Endothelial cell of umbilical vein (primary cell): ENCODE measurements at regions not wholly inside any gene's neighbourhood (a gene's known extent, or its start where the extent isn't known, plus 50 kb on each side); places are given as distances from the start of the nearest gene placed in this dataset.

ENCODE experiments used
- BruUV-seq: library from RNA; stranded (reverse); fragments of 400-500 nt; replicated peaks from 2 replicates; lab custom pipeline; 2021; lab: Mats Ljungman, UMichigan
- CTCF ChIA-PET: fragments of 300-600, 350-600 bp; sonication (Branson Sonifier 250); formaldehyde crosslinking; loops from one replicate; lab custom pipeline; 2021; ENCODE audit warnings: antibody characterized with exemption, inconsistent platforms; lab: Charles Lee
- POLR2A ChIA-PET: fragments of 300-600, 350-600 bp; sonication (Branson Sonifier 250); formaldehyde crosslinking; loops from one replicate; lab custom pipeline; 2021; ENCODE audit warnings: antibody characterized with exemption, inconsistent platforms; lab: Charles Lee
- DNase-seq: peaks from one replicate; pipeline ENCODE4 v3.0.0-alpha.2; 2011; ENCODE audit warnings: low read depth, low spot score
- FAIRE-seq: peaks from 2 replicates; lab custom pipeline; 2011; peaks lifted over from hg19 to GRCh38; lab: Jason Lieb, UNC
- H2AFZ ChIP-seq: 2 replicates; pipeline ENCODE4 v1.6.0; 2012; ENCODE audit warnings: low read depth, low read length, control low read depth, inconsistent platforms
- H3K27ac ChIP-seq: 2 replicates; pipeline ENCODE4 v1.5.1; 2011; ENCODE audit warnings: low read depth, mild to moderate bottlenecking, control low read depth, low read length, moderate library complexity; ENCODE audit not compliant: insufficient read depth
- H3K27me3 ChIP-seq, 2 experiments: 2 replicates each; pipeline versions ENCODE4 v1.6.0 to v1.6.1; 2011; ENCODE audit warnings: low read length in 2 of 2, mixed read lengths in 1 of 2; ENCODE audit not compliant: control insufficient read depth in 2 of 2, insufficient read depth in 2 of 2
- H3K36me3 ChIP-seq, 2 experiments: 2 replicates in 1 of 2; 3 replicates in 1 of 2; pipeline ENCODE4 v1.5.1; 2011; ENCODE audit warnings: low read length in 2 of 2, mild to moderate bottlenecking in 1 of 2, moderate library complexity in 1 of 2; ENCODE audit not compliant: control insufficient read depth in 2 of 2, insufficient read depth in 2 of 2; ENCODE audit errors: extremely low read depth in 1 of 2
- H3K4me1 ChIP-seq: 3 replicates; pipeline ENCODE4 v1.5.1; 2011; ENCODE audit warnings: mild to moderate bottlenecking, low read length; ENCODE audit not compliant: control insufficient read depth, insufficient read depth; ENCODE audit errors: extremely low read depth
- H3K4me2 ChIP-seq: 2 replicates; pipeline ENCODE4 v1.6.1; 2011; ENCODE audit warnings: low read length, control low read depth, mixed read lengths; ENCODE audit not compliant: insufficient read depth
- H3K4me3 ChIP-seq, 3 experiments: fragments of 200-600 bp in 1 of 3; sonication (generic), shearing (Covaris generic) in 1 of 3; replicated peaks in 1 of 3; 2 replicates each; pipeline ENCODE4 v1.5.1; 2011 to 2016; ENCODE audit warnings: control low read depth in 3 of 3, low read length in 3 of 3, mild to moderate bottlenecking in 2 of 3, inconsistent platforms in 1 of 3, low read depth in 1 of 3, moderate library complexity in 1 of 3; ENCODE audit not compliant: insufficient read depth in 1 of 3
- H3K79me2 ChIP-seq: 2 replicates; pipeline ENCODE4 v1.6.0; 2012; ENCODE audit warnings: low read length, inconsistent platforms; ENCODE audit not compliant: control insufficient read depth, insufficient read depth
- H3K9ac ChIP-seq: replicated peaks from 2 replicates; pipeline ENCODE3; 2011; ENCODE audit warnings: low read length, control low read depth; ENCODE audit not compliant: insufficient read depth; ENCODE audit errors: extremely low read depth
- H3K9me1 ChIP-seq: replicated peaks from 3 replicates; pipeline ENCODE4 v1.6.0; 2011; ENCODE audit warnings: mild to moderate bottlenecking, low read length; ENCODE audit not compliant: control insufficient read depth, insufficient read depth; ENCODE audit errors: extremely low read depth
- H3K9me3 ChIP-seq: replicated peaks from 2 replicates; pipeline ENCODE4 v1.5.1; 2012; ENCODE audit warnings: low read length, inconsistent platforms; ENCODE audit not compliant: control insufficient read depth, insufficient read depth
- H4K20me1 ChIP-seq: replicated peaks from 2 replicates; pipeline ENCODE3; 2011; ENCODE audit warnings: mild to moderate bottlenecking, low read length; ENCODE audit not compliant: control insufficient read depth, insufficient read depth; ENCODE audit errors: extremely low read depth
- CTCF ChIP-seq, 2 donors: IDR thresholded peaks; 1 replicate in 1 of 2; 2 replicates in 1 of 2; pipeline ENCODE4 v1.5.1; 2011; ENCODE audit warnings: low read length in 2 of 2, mild to moderate bottlenecking in 2 of 2, moderate library complexity in 2 of 2, control low read depth in 1 of 2, inconsistent platforms in 1 of 2, low read depth in 1 of 2; ENCODE audit not compliant: insufficient read depth in 1 of 2; ENCODE audit errors: extremely low read depth in 1 of 2
- EZH2 ChIP-seq: IDR thresholded peaks from 2 replicates; pipeline ENCODE4 v1.6.1; 2012; ENCODE audit warnings: borderline replicate concordance, low read depth, mild to moderate bottlenecking, moderate library complexity, low read length, inconsistent platforms; ENCODE audit not compliant: severe bottlenecking
- FOS ChIP-seq: IDR thresholded peaks from 2 replicates; pipeline ENCODE4 v1.6.1; 2011; ENCODE audit warnings: mild to moderate bottlenecking, low read length, moderate library complexity, borderline replicate concordance; ENCODE audit not compliant: insufficient read depth
- GATA2 ChIP-seq: IDR thresholded peaks from 2 replicates; pipeline ENCODE4 v1.7.0; 2011; ENCODE audit warnings: low read depth, mild to moderate bottlenecking, moderate library complexity, mixed read lengths, low read length; ENCODE audit not compliant: insufficient read length, insufficient read depth
- JUN ChIP-seq: IDR thresholded peaks from 2 replicates; pipeline ENCODE4 v1.6.1; 2011; ENCODE audit warnings: borderline replicate concordance, low read depth; ENCODE audit not compliant: insufficient read length, insufficient read depth
- MAX ChIP-seq: IDR thresholded peaks from 2 replicates; pipeline ENCODE4 v1.6.1; 2011; ENCODE audit not compliant: insufficient read depth, insufficient read length
- MYC ChIP-seq: IDR thresholded peaks from one replicate; pipeline ENCODE4 v1.6.1; 2011; ENCODE audit warnings: mild to moderate bottlenecking, low read depth, low read length
- POLR2A ChIP-seq: IDR thresholded peaks from 2 replicates; pipeline ENCODE4 v1.6.1; 2012; ENCODE audit warnings: low read depth, mild to moderate bottlenecking, control low read depth, low read length
- POLR2AphosphoS5 ChIP-seq: IDR thresholded peaks from 2 replicates; pipeline ENCODE4 v1.6.1; 2012; ENCODE audit warnings: low read depth, mild to moderate bottlenecking, control low read depth, low read length, moderate library complexity; ENCODE audit not compliant: insufficient read depth
- dilution Hi-C: fragments of 300-500 bp; cut with MboI; formaldehyde crosslinking; loops from one replicate; pipeline ENCODE4 v1.15.0; 2019; ENCODE audit warnings: low sequenced_read_pairs; ENCODE audit not compliant: extremely low pct_ligation_motif_present
- intact Hi-C: fragments of 100-400 bp; cut with micrococcal nuclease; formaldehyde crosslinking; loops from one replicate; pipeline ENCODE4 v1.10.0; 2022

- Histone ChIP-seq H3K27me3 (peaks cover 0 to 7% of the 10 kb centered on the region in 2 experiments), H3K9ac (no peak overlapping the region), H3K27ac (no peak overlapping the region), H4K20me1 (no peaks in the 10 kb centered on the region), H2AFZ (no peak overlapping the region), H3K4me3 (no peak overlapping the region), H3K9me1 (no peaks in the 10 kb centered on the region), H3K9me3 (no peaks in the 10 kb centered on the region), H3K36me3 (no peaks in the 10 kb centered on the region), H3K4me2 (no peak overlapping the region), H3K4me1 (no peaks in the 10 kb centered on the region), H3K79me2 (no peaks in the 10 kb centered on the region)
- dilution Hi-C loops: no loop called here
- BruUV-seq: no TSS peak
- CTCF ChIA-PET: interaction anchor here (1.1 kb wide), 1 partner anchor 8 kb away, joined by 3 read pairs; no protein-coding TSS in a partner anchor
- FAIRE-seq (no peak), DNase-seq (no peak)
- POLR2A ChIA-PET: no interaction called here
- intact Hi-C loops: no loop called here
- TF ChIP-seq MYC: no peak
- TF ChIP-seq JUN: no peak
- TF ChIP-seq EZH2: no peak
- TF ChIP-seq POLR2A: no peak
- no peak for TF ChIP-seq MAX
- no peak for TF ChIP-seq FOS
Observed at GRCh38 chr12:98151105-98151590, 364.2 kb upstream of the TMPO start.

DNA sequence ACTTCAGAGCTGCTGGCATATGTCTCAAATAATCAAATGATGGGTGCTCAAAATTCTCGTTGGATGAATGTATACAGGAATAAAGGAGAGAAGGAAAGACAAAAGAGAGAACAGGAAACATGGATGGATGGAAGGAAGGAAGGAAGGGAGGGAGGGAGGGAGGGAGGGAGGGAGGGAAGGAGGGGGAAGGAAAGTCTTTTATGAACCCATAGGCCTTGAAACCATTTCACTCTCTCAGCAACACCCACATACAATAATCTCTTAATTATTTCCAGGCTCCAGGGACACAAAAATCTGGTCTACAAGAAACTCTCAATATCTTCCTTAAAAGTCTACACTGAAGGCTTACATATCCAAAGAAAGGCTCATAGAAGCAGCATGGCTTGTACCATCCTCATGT lies 363.4 kb upstream of the TMPO start:
- Histone ChIP-seq H3K79me2 (no peaks in the 10 kb centered on the region), H3K4me3 (no peak overlapping the region), H2AFZ (no peak overlapping the region), H3K4me2 (no peak overlapping the region), H3K9me1 (no peaks in the 10 kb centered on the region), H3K9me3 (no peaks in the 10 kb centered on the region), H3K4me1 (no peaks in the 10 kb centered on the region), H3K9ac (no peak overlapping the region), H3K27me3 (peaks cover 0 to 7% of the 10 kb centered on the region in 2 experiments), H3K27ac (no peak overlapping the region), H3K36me3 (no peaks in the 10 kb centered on the region), H4K20me1 (no peaks in the 10 kb centered on the region)
- CTCF ChIA-PET: no interaction called here
- no peak for FAIRE-seq
- BruUV-seq: no TSS peak
- dilution Hi-C loops: no loop called here
- no peak for DNase-seq
- intact Hi-C loops: no loop called here
- POLR2A ChIA-PET: no interaction called here
- no peak for TF ChIP-seq CTCF (IDR thresholded peaks at IDR 0.05; ENCODE audit: extremely low read depth in 1 of 2, insufficient read depth in 1 of 2, low read depth in 1 of 2, low read length in 2 of 2)
- TF ChIP-seq GATA2: no peak
- no peak for TF ChIP-seq JUN
- TF ChIP-seq EZH2: no peak
- TF ChIP-seq MYC: no peak
- no peak for TF ChIP-seq POLR2AphosphoS5
- TF ChIP-seq MAX: no peak
- no peak for TF ChIP-seq POLR2A
- TF ChIP-seq FOS: no peak
